Colonic mucosa (tissue), 4 donors: ENCODE measurements at regions not wholly inside any gene's neighbourhood (a gene's known extent, or its start where the extent isn't known, plus 50 kb on each side); places are given as distances from the start of the nearest gene placed in this dataset.

Experiments used
- DNase-seq: peaks from one replicate; pipeline ENCODE4 v3.0.0-alpha.2; 2020
- H3K27ac ChIP-seq: fragments of 200-600 bp; one replicate; pipeline ENCODE4 v1.8.0; 2021
- H3K27me3 ChIP-seq: fragments of 200-600 bp; one replicate; pipeline ENCODE4 v1.8.0; 2021
- H3K36me3 ChIP-seq: fragments of 200-600 bp; one replicate; pipeline ENCODE4 v1.8.0; 2021
- H3K4me1 ChIP-seq: fragments of 200-600 bp; one replicate; pipeline ENCODE4 v1.8.0; 2021; ENCODE audit warnings: mild to moderate bottlenecking
- H3K4me3 ChIP-seq: fragments of 200-600 bp; one replicate; pipeline ENCODE4 v1.8.0; 2021
- H3K9ac ChIP-seq, 2 donors: one replicate each; pipeline ENCODE4 v1.7.0; 2013; ENCODE audit warnings: control low read depth in 2 of 2, low read depth in 2 of 2, low read length in 2 of 2
- H3K9me3 ChIP-seq: fragments of 200-600 bp; one replicate; pipeline ENCODE4 v1.8.0; 2021
- intact Hi-C: fragments of 100-400 bp; cut with DNase I; formaldehyde crosslinking; loops from one replicate; pipeline ENCODE4 v1.14.1; 2022
- TF ChIP-seq, protein P1 (sequence below): fragments of 200-600 bp; IDR thresholded peaks from one replicate; pipeline ENCODE4 v1.8.0; 2022; ENCODE audit warnings: antibody characterized with exemption, mild to moderate bottlenecking
- donor health status: healthy.
- donor health status: DM: no; HTN: no; CAD: no.
- donor health status: DM: no; HTN: no; CAD: no.

DNA sequence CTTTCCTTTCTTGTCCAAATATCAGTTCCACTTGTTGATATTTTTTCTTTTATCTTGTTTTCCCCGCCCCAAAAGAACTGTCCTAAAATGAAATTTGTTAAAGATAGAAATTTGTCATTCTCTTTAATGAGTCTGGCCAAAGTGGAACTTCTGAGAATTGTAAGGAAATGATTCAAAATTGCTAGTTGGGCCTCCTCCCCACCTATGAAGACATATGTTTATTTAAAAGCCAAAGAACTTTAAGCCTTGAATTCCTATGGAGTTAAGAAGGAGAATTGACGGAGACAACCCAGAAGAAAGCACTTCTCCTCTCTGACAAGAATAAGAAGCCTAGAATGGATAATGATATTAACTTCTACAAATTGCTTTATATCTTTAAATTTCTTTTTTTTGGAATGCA is 59.1 kb upstream of the ALDH1A1 start:
- Histone ChIP-seq H3K27me3 (no peaks in the 10 kb centered on the region), H3K9me3 (no peaks in the 10 kb centered on the region), H3K4me1 (no peaks in the 10 kb centered on the region), H3K27ac (no peak overlapping the region), H3K36me3 (no peaks in the 10 kb centered on the region), H3K9ac (no peak overlapping the region), H3K4me3 (no peak overlapping the region)
- TF ChIP-seq, protein P1, sequence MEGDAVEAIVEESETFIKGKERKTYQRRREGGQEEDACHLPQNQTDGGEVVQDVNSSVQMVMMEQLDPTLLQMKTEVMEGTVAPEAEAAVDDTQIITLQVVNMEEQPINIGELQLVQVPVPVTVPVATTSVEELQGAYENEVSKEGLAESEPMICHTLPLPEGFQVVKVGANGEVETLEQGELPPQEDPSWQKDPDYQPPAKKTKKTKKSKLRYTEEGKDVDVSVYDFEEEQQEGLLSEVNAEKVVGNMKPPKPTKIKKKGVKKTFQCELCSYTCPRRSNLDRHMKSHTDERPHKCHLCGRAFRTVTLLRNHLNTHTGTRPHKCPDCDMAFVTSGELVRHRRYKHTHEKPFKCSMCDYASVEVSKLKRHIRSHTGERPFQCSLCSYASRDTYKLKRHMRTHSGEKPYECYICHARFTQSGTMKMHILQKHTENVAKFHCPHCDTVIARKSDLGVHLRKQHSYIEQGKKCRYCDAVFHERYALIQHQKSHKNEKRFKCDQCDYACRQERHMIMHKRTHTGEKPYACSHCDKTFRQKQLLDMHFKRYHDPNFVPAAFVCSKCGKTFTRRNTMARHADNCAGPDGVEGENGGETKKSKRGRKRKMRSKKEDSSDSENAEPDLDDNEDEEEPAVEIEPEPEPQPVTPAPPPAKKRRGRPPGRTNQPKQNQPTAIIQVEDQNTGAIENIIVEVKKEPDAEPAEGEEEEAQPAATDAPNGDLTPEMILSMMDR: no peak
- intact Hi-C loops: no loop called here
- DNase-seq: no peak

DNA sequence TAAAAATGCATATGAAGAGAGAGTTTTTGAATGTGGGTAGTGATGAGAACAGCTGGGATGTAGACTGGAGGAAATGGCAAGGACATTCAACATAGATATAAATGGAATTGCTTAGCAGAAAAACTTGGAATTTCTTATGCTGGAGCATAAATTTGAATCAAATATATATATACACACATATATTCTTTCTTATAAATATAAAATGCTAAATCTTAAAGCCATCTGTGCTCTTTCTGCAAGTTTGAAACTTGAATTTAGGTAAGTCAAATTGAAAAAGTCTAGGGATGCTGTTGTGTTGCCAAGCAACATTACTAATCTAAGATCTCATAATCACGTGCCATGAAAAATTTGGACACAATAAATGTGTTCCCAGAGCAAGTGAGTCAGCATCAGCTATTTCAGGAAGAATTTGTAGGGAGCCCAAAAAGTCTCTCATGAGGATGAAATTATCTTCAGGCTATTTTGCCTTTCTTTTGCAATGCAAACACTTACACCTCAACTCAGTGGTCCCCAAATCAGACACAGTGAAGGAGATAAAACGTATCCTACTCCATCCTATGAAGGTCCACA is 58.4 kb upstream of the ALDH1A1 start:
- Histone ChIP-seq H3K9ac (no peak overlapping the region), H3K4me1 (no peaks in the 10 kb centered on the region), H3K36me3 (no peaks in the 10 kb centered on the region), H3K27ac (no peak overlapping the region), H3K27me3 (no peaks in the 10 kb centered on the region), H3K4me3 (no peak overlapping the region), H3K9me3 (no peaks in the 10 kb centered on the region)
- intact Hi-C loops: no loop called here
- TF ChIP-seq, protein P1: no peak
- DNase-seq: no peak

DNA sequence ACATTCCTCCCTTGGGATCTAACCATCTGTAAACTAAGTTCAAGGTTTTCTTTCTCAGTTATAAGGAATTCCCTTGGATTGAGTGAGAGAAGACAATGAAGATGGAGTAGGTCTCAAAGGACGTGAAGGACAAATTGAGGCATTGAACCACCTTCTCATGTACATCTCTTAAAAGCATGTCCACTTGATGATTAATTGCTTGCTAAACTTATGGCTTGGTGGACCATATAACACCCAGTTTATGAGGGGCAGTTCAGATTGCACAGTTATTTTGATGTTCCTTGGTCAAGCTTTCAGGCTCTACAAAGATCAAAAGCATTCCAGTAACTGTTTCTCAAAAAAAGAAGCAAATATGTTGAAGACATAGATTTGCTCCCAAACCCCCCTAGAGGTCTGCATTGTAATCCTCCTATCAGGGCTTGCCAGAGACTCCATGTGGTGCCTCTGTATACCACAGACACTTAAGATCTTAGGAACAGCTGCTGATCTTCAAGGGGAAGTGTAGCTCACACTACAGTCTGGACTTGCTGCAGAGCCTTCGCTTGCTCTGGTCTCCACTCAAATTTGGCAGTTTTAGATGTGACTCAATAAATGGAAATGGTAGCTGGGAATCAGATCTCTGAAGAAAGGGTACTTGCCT is 56.9 kb upstream of the ALDH1A1 start:
- Histone ChIP-seq H3K27me3 (no peaks in the 10 kb centered on the region), H3K36me3 (no peaks in the 10 kb centered on the region), H3K9me3 (no peaks in the 10 kb centered on the region), H3K4me3 (no peak overlapping the region), H3K27ac (no peak overlapping the region), H3K9ac (no peak overlapping the region), H3K4me1 (no peaks in the 10 kb centered on the region)
- no peak for DNase-seq
- TF ChIP-seq, protein P1: no peak
- intact Hi-C loops: no loop called here

DNA sequence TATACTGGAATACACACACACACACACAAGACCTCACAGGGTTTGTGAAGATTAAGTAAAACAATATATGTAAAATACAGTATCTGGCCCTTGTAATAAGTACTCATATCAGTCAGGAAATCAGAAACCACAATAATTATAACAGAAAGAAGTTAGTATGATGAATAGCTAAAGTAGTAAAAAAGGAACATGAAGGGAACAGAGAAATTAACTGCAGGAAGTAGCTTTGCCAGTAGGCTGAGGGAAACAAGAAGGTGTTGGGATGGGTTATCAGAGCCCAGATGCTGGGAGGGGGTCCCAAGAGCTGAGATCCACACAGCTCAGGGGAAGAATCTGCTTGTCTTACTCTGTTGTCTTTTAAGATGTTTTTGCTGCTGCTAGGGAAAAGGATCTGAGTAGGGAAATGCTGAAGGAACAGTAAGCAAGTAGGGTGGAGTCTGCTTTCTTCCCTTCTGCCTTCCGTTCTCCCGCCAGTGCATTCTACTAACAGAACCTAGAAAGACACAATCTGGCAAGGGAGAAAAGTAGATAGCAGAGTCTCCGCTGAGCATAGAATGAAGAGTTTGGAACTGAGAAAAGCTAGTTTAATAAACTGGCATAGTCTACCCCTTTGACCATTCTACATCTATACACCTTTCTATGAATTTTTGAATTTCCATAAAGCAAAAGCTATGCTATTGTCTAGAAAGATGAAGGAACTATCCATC is 55.3 kb upstream of the ALDH1A1 start:
- TF ChIP-seq, protein P1: no peak
- H3K4me1 ChIP-seq: no peaks in the 10 kb centered on the region
- H3K4me3 ChIP-seq: no peak overlapping the region
- H3K27me3 ChIP-seq: no peaks in the 10 kb centered on the region
- no peaks in the 10 kb centered on the region for H3K9me3 ChIP-seq
- H3K36me3 ChIP-seq: no peaks in the 10 kb centered on the region
- DNase-seq: no peak
- no peak overlapping the region for H3K9ac ChIP-seq
- intact Hi-C loops: no loop called here
- H3K27ac ChIP-seq: no peak overlapping the region

DNA sequence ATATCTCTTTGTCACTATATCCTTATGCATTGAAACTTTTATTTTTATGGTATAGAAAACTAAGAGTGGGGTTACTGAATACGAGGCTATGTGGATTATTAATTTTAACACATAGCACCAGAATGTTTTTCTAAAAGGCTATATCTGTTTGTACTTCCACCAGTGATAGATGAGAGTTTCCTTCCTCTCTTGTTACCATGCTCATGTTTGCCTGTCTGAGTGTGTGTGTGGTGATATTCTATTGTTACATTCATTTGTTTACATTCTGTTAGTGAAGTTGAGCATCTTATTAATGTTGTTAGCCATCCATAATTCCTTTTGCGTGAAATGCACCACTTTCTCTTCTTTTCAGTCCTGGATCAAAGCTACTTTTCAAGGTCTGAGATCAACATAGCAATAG is 54.1 kb upstream of the ALDH1A1 start:
- Histone ChIP-seq H3K27ac (no peak overlapping the region), H3K9me3 (no peaks in the 10 kb centered on the region), H3K36me3 (no peaks in the 10 kb centered on the region), H3K4me3 (no peak overlapping the region), H3K27me3 (no peaks in the 10 kb centered on the region), H3K4me1 (no peaks in the 10 kb centered on the region), H3K9ac (no peak overlapping the region)
- no peak for DNase-seq
- intact Hi-C loops: no loop called here
- TF ChIP-seq, protein P1: no peak
